ENCODE measurements at regions not wholly inside any gene's neighbourhood (a gene's known extent, or its start where the extent isn't known, plus 50 kb on each side); places are given as distances from the start of the nearest gene placed in this dataset.

GRCh38 chr2:20515290-20516220 lies 68.7 kb downstream of the RHOB start:
- no peaks in the 10 kb centered on the region for H3K36me3 ChIP-seq (ENCODE audit: insufficient read depth, low read length)
- H3K27me3 ChIP-seq (ENCODE audit: insufficient read depth, low read length): no peaks in the 10 kb centered on the region
- no peak overlapping the region for H2AFZ ChIP-seq (ENCODE audit: low read depth, low read length)
- H3K9me3 ChIP-seq (ENCODE audit: low read length): peaks cover 7% of the 10 kb centered on the region
- peaks cover 20% of the 10 kb centered on the region for H3K4me1 ChIP-seq (ENCODE audit: insufficient read depth, low read length)
- H3K4me3 ChIP-seq (ENCODE audit: low read length): no peak overlapping the region

GRCh38 chr2:20516291-20516645 lies 69.4 kb downstream of the RHOB start:
- Histone ChIP-seq H3K27me3 (ENCODE audit: insufficient read depth, low read length) (no peaks in the 10 kb centered on the region), H3K4me3 (ENCODE audit: low read length) (no peak overlapping the region), H3K9me3 (ENCODE audit: low read length) (peaks cover 7% of the 10 kb centered on the region), H2AFZ (ENCODE audit: low read depth, low read length) (no peak overlapping the region), H3K36me3 (ENCODE audit: insufficient read depth, low read length) (no peaks in the 10 kb centered on the region), H3K4me1 (ENCODE audit: insufficient read depth, low read length) (peaks cover 13% of the 10 kb centered on the region)

GRCh38 chr2:20516646-20517341 lies 69.9 kb downstream of the RHOB start:
- peaks cover 7% of the 10 kb centered on the region for H3K9me3 ChIP-seq (ENCODE audit: low read length)
- H3K4me1 ChIP-seq (ENCODE audit: insufficient read depth, low read length): peaks cover 8% of the 10 kb centered on the region
- H3K4me3 ChIP-seq (ENCODE audit: low read length): no peak overlapping the region
- no peaks in the 10 kb centered on the region for H3K27me3 ChIP-seq (ENCODE audit: insufficient read depth, low read length)
- no peaks in the 10 kb centered on the region for H3K36me3 ChIP-seq (ENCODE audit: insufficient read depth, low read length)
- H2AFZ ChIP-seq (ENCODE audit: low read depth, low read length): no peak overlapping the region

GRCh38 chr2:20519309-20519708 lies 72.4 kb downstream of the RHOB start:
- peaks cover 5% of the 10 kb centered on the region for H3K4me1 ChIP-seq (ENCODE audit: insufficient read depth, low read length)
- no peaks in the 10 kb centered on the region for H3K27me3 ChIP-seq (ENCODE audit: insufficient read depth, low read length)
- peaks cover 3% of the 10 kb centered on the region for H3K9me3 ChIP-seq (ENCODE audit: low read length)
- H2AFZ ChIP-seq (ENCODE audit: low read depth, low read length): no peak overlapping the region
- H3K4me3 ChIP-seq (ENCODE audit: low read length): no peak overlapping the region
- H3K36me3 ChIP-seq (ENCODE audit: insufficient read depth, low read length): no peaks in the 10 kb centered on the region

GRCh38 chr2:20520128-20520527 lies 73.3 kb downstream of the RHOB start:
- Histone ChIP-seq H2AFZ (ENCODE audit: low read depth, low read length) (no peak overlapping the region), H3K36me3 (ENCODE audit: insufficient read depth, low read length) (no peaks in the 10 kb centered on the region), H3K27me3 (ENCODE audit: insufficient read depth, low read length) (no peaks in the 10 kb centered on the region), H3K4me3 (ENCODE audit: low read length) (no peak overlapping the region), H3K9me3 (ENCODE audit: low read length) (peaks cover 2% of the 10 kb centered on the region), H3K4me1 (ENCODE audit: insufficient read depth, low read length) (peaks cover 12% of the 10 kb centered on the region)

GRCh38 chr2:20521193-20521592 lies 74.3 kb downstream of the RHOB start:
- peaks cover 17% of the 10 kb centered on the region for H3K4me1 ChIP-seq (ENCODE audit: insufficient read depth, low read length)
- H3K4me3 ChIP-seq (ENCODE audit: low read length): no peak overlapping the region
- H3K9me3 ChIP-seq (ENCODE audit: low read length): no peaks in the 10 kb centered on the region
- H3K27me3 ChIP-seq (ENCODE audit: insufficient read depth, low read length): no peaks in the 10 kb centered on the region
- H3K36me3 ChIP-seq (ENCODE audit: insufficient read depth, low read length): no peaks in the 10 kb centered on the region
- no peak overlapping the region for H2AFZ ChIP-seq (ENCODE audit: low read depth, low read length)

- H3K4me3 ChIP-seq (ENCODE audit: low read length): no peak overlapping the region
- H2AFZ ChIP-seq (ENCODE audit: low read depth, low read length): no peak overlapping the region
- H3K27me3 ChIP-seq (ENCODE audit: insufficient read depth, low read length): no peaks in the 10 kb centered on the region
- no peaks in the 10 kb centered on the region for H3K9me3 ChIP-seq (ENCODE audit: low read length)
- no peaks in the 10 kb centered on the region for H3K36me3 ChIP-seq (ENCODE audit: insufficient read depth, low read length)
- peaks cover 15% of the 10 kb centered on the region for H3K4me1 ChIP-seq (ENCODE audit: insufficient read depth, low read length)
Observed at GRCh38 chr2:20521682-20522189, 74.9 kb downstream of the RHOB start.

GRCh38 chr2:20523073-20523798 lies 76.4 kb downstream of the RHOB start:
- H3K9me3 ChIP-seq (ENCODE audit: low read length): no peaks in the 10 kb centered on the region
- H3K4me1 ChIP-seq (ENCODE audit: insufficient read depth, low read length): peaks cover 12% of the 10 kb centered on the region
- no peak overlapping the region for H2AFZ ChIP-seq (ENCODE audit: low read depth, low read length)
- H3K36me3 ChIP-seq (ENCODE audit: insufficient read depth, low read length): no peaks in the 10 kb centered on the region
- H3K4me3 ChIP-seq (ENCODE audit: low read length): no peak overlapping the region
- no peaks in the 10 kb centered on the region for H3K27me3 ChIP-seq (ENCODE audit: insufficient read depth, low read length)

GRCh38 chr2:20523799-20524187 lies 76.9 kb downstream of the RHOB start:
- H3K9me3 ChIP-seq (ENCODE audit: low read length): no peaks in the 10 kb centered on the region
- H3K4me3 ChIP-seq (ENCODE audit: low read length): no peak overlapping the region
- no peak overlapping the region for H2AFZ ChIP-seq (ENCODE audit: low read depth, low read length)
- peaks cover 12% of the 10 kb centered on the region for H3K4me1 ChIP-seq (ENCODE audit: insufficient read depth, low read length)
- H3K27me3 ChIP-seq (ENCODE audit: insufficient read depth, low read length): no peaks in the 10 kb centered on the region
- no peaks in the 10 kb centered on the region for H3K36me3 ChIP-seq (ENCODE audit: insufficient read depth, low read length)

- Histone ChIP-seq H3K4me1 (ENCODE audit: insufficient read depth, low read length) (peaks cover 12% of the 10 kb centered on the region), H3K36me3 (ENCODE audit: insufficient read depth, low read length) (no peaks in the 10 kb centered on the region), H3K4me3 (ENCODE audit: low read length) (peak overlapping the region; percentile 21), H2AFZ (ENCODE audit: low read depth, low read length) (no peak overlapping the region), H3K27me3 (ENCODE audit: insufficient read depth, low read length) (no peaks in the 10 kb centered on the region), H3K9me3 (ENCODE audit: low read length) (no peaks in the 10 kb centered on the region)
Observed at GRCh38 chr2:20524412-20525040, 77.7 kb downstream of the RHOB start.

GRCh38 chr2:20525041-20526035 lies 78.5 kb downstream of the RHOB start:
- peaks cover 12% of the 10 kb centered on the region for H3K4me1 ChIP-seq (ENCODE audit: insufficient read depth, low read length)
- no peak overlapping the region for H2AFZ ChIP-seq (ENCODE audit: low read depth, low read length)
- H3K9me3 ChIP-seq (ENCODE audit: low read length): no peaks in the 10 kb centered on the region
- H3K4me3 ChIP-seq (ENCODE audit: low read length): peak overlapping the region; percentile 21
- H3K36me3 ChIP-seq (ENCODE audit: insufficient read depth, low read length): no peaks in the 10 kb centered on the region
- H3K27me3 ChIP-seq (ENCODE audit: insufficient read depth, low read length): no peaks in the 10 kb centered on the region

- Histone ChIP-seq H3K4me1 (ENCODE audit: insufficient read depth, low read length) (peaks cover 15% of the 10 kb centered on the region), H3K27me3 (ENCODE audit: insufficient read depth, low read length) (no peaks in the 10 kb centered on the region), H2AFZ (ENCODE audit: low read depth, low read length) (no peak overlapping the region), H3K9me3 (ENCODE audit: low read length) (no peaks in the 10 kb centered on the region), H3K36me3 (ENCODE audit: insufficient read depth, low read length) (no peaks in the 10 kb centered on the region), H3K4me3 (ENCODE audit: low read length) (no peak overlapping the region)
Observed at GRCh38 chr2:20526160-20526559, 79.3 kb downstream of the RHOB start.

Data from neuron (in vitro differentiated cells).